ENCODE measurements at regions not wholly inside any gene's neighbourhood (a gene's known extent, or its start where the extent isn't known, plus 50 kb on each side); places are given as distances from the start of the nearest gene placed in this dataset.
A peak's percentile ranks its signal among the peaks of the same experiment; 100 is the strongest.

DNA sequence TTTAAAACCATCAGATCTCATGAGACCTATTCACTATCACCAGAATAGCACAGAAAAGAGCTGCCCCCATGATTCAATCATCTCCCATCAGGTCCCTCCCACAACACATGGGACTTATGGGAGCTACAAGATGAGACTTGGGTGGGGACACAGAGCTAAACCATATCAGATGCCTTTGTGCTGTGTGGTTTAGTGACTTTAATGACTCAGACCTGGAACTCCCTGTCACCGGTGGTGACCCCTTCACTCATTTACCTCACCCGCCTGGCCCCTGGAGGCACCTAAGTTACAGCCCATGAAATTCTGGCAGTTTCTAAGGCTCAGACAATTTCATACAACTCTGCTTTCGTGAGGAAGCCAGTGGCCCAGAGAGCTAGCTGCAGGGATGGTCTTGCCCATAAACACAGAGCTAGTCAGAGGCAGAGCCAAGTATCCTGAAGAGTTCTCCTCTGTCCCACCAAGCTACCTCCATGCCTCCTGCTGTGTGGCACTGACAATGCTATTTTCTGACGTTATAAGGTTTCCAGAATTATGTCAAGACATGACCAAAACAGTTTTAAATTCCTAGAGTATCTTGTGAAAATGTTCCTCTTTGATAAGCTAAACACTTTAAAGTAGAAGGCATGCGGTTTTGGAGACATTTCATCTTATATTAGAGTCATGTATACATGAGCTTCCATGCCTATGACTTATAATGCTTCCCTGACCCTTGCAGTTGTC is 231.1 kb upstream of the IL12A start:
- no peaks in the 10 kb centered on the region for H3K36me3 ChIP-seq (replicated peaks in 1 of 2; ENCODE audit: control insufficient read depth in 1 of 2, insufficient read depth in 2 of 2, low read length in 1 of 2)
- no peak overlapping the region for H3K27ac ChIP-seq (ENCODE audit: low read depth in 2 of 2, low read length in 1 of 2)
- peaks cover 10% of the 10 kb centered on the region for H3F3A ChIP-seq (replicated peaks; ENCODE audit: insufficient read depth)
- H3K9ac ChIP-seq, result no peak overlapping the region
- H3K9me2 ChIP-seq, result no peaks in the 10 kb centered on the region
- no peak overlapping the region for H3K4me2 ChIP-seq
- 81% methylated on average over 5 of the region's 5 CpGs for WGBS (ENCODE audit: low lambda C conversion rate)
- no peak overlapping the region for H3K4me3 ChIP-seq (ENCODE audit: low read depth in 2 of 2, low read length in 1 of 2)
- peaks cover 17 to 21% of the 10 kb centered on the region in 2 experiments; a peak in 3 of 4 replicates for H3K4me1 ChIP-seq (ENCODE audit: control insufficient read depth in 1 of 2, insufficient read depth in 2 of 2, low read depth in 1 of 2, low read length in 1 of 2)
- POLR2A ChIA-PET, result no interaction called here
- CTCF ChIA-PET, result no interaction called here
- no peaks in the 10 kb centered on the region for H3K27me3 ChIP-seq (ENCODE audit: insufficient read depth)
- TF ChIP-seq FOXM1 (IDR thresholded peaks at IDR 0.05; ENCODE audit: low read depth) (no peak), CHD2 (IDR thresholded peaks at IDR 0.05; ENCODE audit: low read length, partially characterized antibody) (no peak), RFX5 (IDR thresholded peaks at IDR 0.05; ENCODE audit: low read length) (no peak), FOXJ3 (CRISPR knock-in tag; IDR thresholded peaks at IDR 0.05) (no peak), ELF1 (IDR thresholded peaks at IDR 0.05) (no peak), EP300 (IDR thresholded peaks at IDR 0.05; ENCODE audit: borderline replicate concordance in 1 of 2, low read depth in 1 of 2, low read length in 1 of 2) (no peak), NRF1 (IDR thresholded peaks at IDR 0.05; ENCODE audit: low read depth, low read length) (no peak), NFIC (IDR thresholded peaks at IDR 0.05; ENCODE audit: borderline replicate concordance) (no peak), GATA2 (CRISPR knock-in tag; IDR thresholded peaks at IDR 0.05) (no peak), POLR2AphosphoS5 (IDR thresholded peaks at IDR 0.05; ENCODE audit: low read depth, low read length) (no peak)
- TF ChIP-seq, protein P1, sequence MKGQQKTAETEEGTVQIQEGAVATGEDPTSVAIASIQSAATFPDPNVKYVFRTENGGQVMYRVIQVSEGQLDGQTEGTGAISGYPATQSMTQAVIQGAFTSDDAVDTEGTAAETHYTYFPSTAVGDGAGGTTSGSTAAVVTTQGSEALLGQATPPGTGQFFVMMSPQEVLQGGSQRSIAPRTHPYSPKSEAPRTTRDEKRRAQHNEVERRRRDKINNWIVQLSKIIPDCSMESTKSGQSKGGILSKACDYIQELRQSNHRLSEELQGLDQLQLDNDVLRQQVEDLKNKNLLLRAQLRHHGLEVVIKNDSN (IDR thresholded peaks at IDR 0.05; ENCODE audit: borderline replicate concordance, low read depth), result no peak
- TF ChIP-seq, protein P2, sequence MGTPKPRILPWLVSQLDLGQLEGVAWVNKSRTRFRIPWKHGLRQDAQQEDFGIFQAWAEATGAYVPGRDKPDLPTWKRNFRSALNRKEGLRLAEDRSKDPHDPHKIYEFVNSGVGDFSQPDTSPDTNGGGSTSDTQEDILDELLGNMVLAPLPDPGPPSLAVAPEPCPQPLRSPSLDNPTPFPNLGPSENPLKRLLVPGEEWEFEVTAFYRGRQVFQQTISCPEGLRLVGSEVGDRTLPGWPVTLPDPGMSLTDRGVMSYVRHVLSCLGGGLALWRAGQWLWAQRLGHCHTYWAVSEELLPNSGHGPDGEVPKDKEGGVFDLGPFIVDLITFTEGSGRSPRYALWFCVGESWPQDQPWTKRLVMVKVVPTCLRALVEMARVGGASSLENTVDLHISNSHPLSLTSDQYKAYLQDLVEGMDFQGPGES (IDR thresholded peaks at IDR 0.05; ENCODE audit: low read depth, low read length), result no peak
- no peak for DNase-seq
- H3K9me3 ChIP-seq, result no peaks in the 10 kb centered on the region
- no peaks in the 10 kb centered on the region for H3K79me2 ChIP-seq (ENCODE audit: insufficient read depth)
- H2AFZ ChIP-seq (ENCODE audit: low read depth), result no peak overlapping the region
- H4K20me1 ChIP-seq (ENCODE audit: insufficient read depth), result no peaks in the 10 kb centered on the region

DNA sequence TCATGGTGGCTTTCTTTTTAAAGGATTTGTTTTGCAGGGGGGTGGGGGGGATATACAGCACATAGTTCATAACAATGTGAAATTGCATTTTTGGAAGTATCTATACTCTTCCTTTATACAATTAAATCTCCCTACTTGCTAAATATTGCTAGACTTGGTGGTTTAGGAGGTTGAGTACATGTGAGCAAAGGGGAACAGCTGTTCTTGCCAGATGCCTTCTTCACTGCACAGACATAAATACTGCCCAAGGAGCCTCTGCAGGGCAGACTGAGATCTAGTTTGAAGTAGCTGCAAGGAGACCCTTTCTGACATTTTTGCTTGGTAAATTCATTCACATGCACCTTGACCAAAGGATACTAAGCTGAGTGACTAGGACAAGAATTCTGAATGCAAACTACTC is 228.6 kb upstream of the IL12A start:
- Histone ChIP-seq H3K9me2 (no peaks in the 10 kb centered on the region), H3K4me3 (ENCODE audit: low read depth in 2 of 2, low read length in 1 of 2) (no peak overlapping the region), H3K4me2 (no peak overlapping the region), H3K4me1 (ENCODE audit: control insufficient read depth in 1 of 2, insufficient read depth in 2 of 2, low read depth in 1 of 2, low read length in 1 of 2) (peaks cover 25 to 28% of the 10 kb centered on the region in 2 experiments; a peak in 3 of 4 replicates), H3K36me3 (replicated peaks in 1 of 2; ENCODE audit: control insufficient read depth in 1 of 2, insufficient read depth in 2 of 2, low read length in 1 of 2) (no peaks in the 10 kb centered on the region), H3K79me2 (ENCODE audit: insufficient read depth) (no peaks in the 10 kb centered on the region; the same call in 1 of the 2 replicates), H3K27me3 (ENCODE audit: insufficient read depth) (no peaks in the 10 kb centered on the region), H3K9ac (no peak overlapping the region), H4K20me1 (ENCODE audit: insufficient read depth) (no peaks in the 10 kb centered on the region), H2AFZ (ENCODE audit: low read depth) (peak overlapping the region; percentile 33; the same call in 1 of the 2 replicates), H3K27ac (ENCODE audit: low read depth in 2 of 2, low read length in 1 of 2) (no peak overlapping the region), H3K9me3 (no peaks in the 10 kb centered on the region), H3F3A (replicated peaks; ENCODE audit: insufficient read depth) (peaks cover 10% of the 10 kb centered on the region)
- ChIA-PET POLR2A (no interaction called here), CTCF (interaction anchor here (1.2 to 1.3 kb wide), 2 partner anchors 17 to 45 kb away, joined by 3 read pairs; no protein-coding TSS in a partner anchor)
- no peak for DNase-seq
- TF ChIP-seq EP300 (IDR thresholded peaks at IDR 0.05; ENCODE audit: borderline replicate concordance in 1 of 2, low read depth in 1 of 2, low read length in 1 of 2), result no peak
- TF ChIP-seq, protein P2 (IDR thresholded peaks at IDR 0.05; ENCODE audit: low read depth, low read length), result no peak
- TF ChIP-seq, protein P3, sequence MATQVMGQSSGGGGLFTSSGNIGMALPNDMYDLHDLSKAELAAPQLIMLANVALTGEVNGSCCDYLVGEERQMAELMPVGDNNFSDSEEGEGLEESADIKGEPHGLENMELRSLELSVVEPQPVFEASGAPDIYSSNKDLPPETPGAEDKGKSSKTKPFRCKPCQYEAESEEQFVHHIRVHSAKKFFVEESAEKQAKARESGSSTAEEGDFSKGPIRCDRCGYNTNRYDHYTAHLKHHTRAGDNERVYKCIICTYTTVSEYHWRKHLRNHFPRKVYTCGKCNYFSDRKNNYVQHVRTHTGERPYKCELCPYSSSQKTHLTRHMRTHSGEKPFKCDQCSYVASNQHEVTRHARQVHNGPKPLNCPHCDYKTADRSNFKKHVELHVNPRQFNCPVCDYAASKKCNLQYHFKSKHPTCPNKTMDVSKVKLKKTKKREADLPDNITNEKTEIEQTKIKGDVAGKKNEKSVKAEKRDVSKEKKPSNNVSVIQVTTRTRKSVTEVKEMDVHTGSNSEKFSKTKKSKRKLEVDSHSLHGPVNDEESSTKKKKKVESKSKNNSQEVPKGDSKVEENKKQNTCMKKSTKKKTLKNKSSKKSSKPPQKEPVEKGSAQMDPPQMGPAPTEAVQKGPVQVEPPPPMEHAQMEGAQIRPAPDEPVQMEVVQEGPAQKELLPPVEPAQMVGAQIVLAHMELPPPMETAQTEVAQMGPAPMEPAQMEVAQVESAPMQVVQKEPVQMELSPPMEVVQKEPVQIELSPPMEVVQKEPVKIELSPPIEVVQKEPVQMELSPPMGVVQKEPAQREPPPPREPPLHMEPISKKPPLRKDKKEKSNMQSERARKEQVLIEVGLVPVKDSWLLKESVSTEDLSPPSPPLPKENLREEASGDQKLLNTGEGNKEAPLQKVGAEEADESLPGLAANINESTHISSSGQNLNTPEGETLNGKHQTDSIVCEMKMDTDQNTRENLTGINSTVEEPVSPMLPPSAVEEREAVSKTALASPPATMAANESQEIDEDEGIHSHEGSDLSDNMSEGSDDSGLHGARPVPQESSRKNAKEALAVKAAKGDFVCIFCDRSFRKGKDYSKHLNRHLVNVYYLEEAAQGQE (IDR thresholded peaks at IDR 0.05; ENCODE audit: low read depth, low read length), result no peak
